Anterior cingulate cortex (tissue), 58 donors: ENCODE measurements at regions not wholly inside any gene's neighbourhood (a gene's known extent, or its start where the extent isn't known, plus 50 kb on each side); places are given as distances from the start of the nearest gene placed in this dataset.
"Not testable (repeated sequence)": the region's sequence is repeated elsewhere in the genome, so short reads cannot be mapped to it uniquely, and the experiment has no call there.

Experiments
- DNase-seq, 58 donors: peaks; one replicate each; lab custom pipeline; 2025; lab: John Stamatoyannopoulos, UW

DNA sequence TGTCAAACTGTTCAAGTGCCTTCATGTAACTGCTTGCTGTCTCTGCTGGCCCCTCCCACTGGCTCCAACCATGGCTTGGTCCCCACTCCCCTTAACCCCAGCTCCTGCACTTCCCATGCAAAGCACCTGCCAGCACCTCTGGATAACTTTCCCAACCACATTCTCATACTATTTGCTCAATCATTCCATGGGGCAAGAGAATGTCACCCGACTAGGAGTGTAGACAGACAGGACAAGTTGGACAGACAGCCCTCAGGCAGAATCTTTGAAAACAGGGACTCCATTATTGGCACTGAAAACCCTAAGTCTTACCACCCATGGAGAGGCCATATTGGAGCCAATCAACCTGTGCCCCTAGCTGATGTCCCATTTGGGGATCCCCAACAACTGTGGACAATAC is 246.5 kb downstream of the RPLP1 start:
- no peak for DNase-seq

DNA sequence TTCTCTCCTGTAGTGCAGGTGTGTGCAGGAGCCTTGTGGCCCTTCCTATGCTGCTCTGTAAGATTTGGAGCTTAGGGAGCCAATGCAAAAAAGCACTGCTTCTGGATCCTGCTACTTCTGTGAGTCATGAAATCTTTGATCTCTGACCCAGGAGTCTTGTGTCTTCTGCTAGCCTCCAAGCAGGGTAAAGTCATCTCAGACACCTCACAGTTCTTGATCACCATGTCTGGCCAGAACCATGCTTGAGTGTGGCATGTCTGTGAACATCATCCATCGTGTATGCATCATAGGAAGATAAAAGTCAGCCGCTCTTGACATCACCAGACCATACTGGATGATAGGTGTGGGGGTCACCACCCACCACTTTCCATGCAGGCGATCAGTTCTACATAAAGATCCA is 247.8 kb downstream of the RPLP1 start:
- DNase-seq = no peak

DNA sequence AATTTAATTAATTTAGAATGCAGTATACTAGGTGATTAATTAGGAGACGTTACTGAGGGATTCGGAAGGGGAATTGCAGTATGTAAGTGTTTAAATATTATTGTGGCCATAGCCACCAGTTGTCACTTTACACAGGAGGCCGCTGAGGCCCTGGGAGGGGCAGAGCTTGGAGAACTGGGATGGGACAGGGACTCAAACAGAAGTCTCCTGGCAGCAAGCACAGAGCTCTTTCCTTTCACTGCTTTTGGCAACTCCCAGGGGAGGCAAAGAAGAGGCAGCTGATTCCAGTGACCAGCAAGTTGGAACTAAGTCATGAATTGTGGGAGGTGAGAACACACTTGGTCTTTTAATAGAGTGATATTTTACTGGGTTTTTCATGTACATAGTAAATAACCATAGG is 248.6 kb downstream of the RPLP1 start:
- DNase-seq = peak in 3 of 58 donors; percentile 3 to 9 (median 8)

DNA sequence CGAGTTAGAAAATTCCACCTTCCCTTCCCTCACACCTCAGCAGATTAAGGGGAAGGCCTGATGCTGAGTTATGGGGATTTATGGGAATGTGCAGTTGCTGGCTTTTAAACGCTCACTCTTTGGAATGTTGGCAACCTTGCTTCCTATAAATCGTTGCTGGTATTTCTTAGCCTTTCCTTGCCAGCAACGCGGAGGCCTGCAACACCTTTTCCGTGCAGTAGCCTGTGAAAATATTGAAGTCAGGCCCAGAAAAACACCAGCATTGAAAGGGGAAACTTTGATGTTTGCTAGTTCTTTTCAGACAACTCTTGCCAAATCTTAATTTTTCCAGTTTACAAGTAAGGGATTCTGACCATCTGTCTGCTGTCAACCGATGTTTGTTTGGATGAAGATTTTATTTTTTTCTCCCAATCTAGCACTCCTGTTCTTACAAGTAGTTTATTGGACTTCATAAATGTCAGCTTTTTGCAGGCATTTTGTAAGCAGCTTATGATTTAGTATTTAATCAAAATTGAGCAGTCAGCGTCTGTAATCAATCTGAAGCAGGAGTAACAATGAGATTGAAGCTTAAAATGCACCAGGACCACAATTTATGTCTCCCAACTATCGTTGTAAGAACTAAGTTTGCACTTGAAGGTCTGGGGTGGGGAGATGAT is 251.0 kb downstream of the RPLP1 start:
- DNase-seq = peak in 4 of 58 donors; percentile 12 to 46 (median 21)

DNA sequence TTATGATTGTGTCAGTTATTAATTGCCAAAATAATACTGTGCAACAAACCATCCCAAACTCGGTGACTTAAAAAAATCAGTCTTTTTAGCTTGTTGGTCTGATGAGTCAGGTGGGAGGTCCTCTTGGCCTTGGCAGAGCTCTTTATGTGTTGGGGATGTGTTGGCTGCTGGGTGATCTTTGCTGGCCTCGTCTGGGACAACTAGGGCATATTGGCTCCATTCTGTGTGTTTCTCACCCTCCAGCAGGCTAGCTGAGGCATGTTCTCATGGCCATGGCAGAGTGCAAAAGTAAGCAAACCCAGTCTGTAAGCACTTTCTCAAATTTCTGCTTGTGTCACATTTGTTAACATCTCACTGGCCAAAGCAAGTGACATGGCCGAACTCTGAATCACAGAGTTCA is 251.6 kb downstream of the RPLP1 start:
- DNase-seq = no peak

DNA sequence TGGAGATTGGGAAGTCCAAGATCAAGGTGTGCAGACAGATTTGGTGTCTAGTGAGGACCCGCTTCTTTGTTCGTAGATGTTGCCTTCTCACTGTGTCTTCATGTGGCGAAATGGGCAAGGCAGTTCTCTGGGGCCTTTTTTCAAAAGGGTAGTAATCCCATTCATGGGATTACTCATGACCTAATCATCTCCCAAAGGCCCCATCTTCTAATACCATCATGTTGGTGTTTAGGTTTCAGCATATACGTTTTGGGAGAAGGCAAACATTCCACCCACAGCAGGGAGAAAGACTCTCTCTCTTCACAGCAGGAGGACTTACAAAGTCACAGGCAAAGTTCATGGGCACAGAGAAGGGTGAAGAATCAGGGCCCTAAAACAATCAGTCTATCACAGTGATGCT is 252.1 kb downstream of the RPLP1 start:
- no peak for DNase-seq

DNA sequence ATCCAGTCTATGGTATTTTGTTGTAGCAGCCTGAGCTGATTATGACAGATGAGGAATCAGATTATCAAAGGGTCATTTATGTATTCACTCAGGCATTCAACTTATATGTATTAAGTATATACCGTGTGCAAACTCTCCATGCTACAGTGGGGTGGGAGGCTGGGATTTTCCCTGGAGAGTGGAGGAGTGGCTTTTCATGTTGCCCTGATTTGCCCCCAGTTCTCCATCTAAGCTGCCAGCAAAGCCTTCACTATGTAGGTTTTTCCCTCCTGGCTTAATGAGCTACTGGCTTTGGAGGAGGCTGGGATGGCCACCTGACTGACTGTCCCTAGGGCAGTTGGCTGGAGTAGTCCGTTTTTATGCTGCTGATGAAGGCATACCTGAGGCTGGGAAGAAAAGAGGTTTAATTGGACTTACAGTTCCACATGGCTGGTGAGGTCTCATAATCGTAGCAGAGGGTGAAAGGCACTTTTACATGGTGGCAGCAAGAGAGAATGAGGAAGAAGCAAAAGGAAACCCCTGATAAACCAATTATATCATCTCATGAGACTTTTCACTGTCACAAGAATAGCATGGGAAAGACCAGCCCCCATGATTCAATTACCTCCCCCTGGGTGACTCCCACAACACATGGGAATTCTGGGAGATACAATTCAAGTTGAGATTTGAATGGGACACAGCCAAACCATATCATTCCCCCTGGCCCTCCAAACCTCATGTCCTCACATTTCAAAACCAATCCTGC is 253.9 kb downstream of the RPLP1 start:
- DNase-seq = no peak

DNA sequence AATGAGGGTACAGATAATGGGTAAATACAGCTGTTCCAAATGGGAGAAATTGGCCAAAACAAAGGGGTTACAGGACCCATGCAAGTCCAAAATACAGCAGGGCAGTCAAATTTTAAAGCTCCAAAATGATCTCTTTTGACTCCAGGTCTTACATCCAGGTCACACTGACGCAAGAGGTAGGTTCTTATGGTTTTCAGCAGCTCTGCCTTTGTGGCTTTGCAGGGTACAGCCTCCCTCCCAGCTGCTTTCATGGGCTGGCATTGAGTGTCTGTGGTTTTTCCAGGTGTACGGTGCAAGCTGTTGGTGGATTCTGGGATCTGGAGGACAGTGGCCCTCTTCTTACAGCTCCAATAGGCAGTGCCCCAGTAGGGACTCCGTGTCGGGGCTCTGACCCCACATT is 254.6 kb downstream of the RPLP1 start:
- not testable (repeated sequence) for DNase-seq

DNA sequence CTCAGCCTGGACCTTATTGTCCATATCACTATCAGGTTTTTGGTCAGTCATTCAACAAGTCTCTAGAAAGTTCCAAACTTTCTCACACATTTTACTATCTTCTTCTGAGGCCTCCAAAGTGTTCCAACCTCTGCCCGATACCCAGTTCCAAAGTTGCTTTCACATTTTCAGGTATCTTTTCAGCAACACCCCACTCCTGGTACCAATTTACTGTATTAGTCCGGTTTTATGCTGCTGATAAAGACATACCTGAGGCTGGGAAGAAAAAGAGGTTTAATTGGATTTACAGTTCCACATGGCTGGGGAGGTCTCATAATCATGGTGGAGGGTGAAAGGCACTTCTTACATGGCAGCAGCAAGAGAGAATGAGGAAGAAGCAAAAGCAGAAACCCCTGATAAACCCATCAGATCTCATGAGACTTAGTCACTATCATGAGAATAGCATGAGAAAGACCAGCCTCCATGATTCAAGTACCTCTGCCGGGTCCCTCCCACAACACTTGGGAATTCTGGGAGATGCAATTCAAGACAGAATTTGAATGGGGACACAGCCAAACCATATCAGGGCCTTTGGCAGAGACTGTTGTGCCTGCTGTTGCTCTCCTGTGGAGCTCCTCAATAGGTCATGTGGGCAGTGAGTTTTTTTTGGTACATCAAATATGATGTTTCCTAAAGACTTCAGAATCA is 256.0 kb downstream of the RPLP1 start:
- DNase-seq = not testable (repeated sequence)

DNA sequence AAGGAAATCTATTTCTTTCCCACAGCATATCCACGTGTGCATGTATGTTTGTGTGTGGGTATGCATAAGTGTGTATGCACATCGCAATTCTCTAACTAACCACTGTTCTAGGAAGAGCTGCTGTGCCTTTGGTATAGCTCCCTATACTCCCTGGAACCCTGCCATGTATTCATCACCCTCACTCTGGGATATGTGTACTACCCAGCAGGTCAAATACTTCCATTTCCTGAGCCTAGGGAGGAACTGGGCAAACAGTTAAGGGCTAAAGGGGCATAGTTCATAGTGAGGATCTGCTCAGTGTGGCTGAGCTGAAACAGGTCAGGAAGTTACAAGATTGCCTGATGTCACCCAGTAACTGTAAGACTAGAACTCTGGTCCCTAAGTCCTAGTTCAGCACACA is 260.4 kb downstream of the RPLP1 start:
- no peak for DNase-seq

DNA sequence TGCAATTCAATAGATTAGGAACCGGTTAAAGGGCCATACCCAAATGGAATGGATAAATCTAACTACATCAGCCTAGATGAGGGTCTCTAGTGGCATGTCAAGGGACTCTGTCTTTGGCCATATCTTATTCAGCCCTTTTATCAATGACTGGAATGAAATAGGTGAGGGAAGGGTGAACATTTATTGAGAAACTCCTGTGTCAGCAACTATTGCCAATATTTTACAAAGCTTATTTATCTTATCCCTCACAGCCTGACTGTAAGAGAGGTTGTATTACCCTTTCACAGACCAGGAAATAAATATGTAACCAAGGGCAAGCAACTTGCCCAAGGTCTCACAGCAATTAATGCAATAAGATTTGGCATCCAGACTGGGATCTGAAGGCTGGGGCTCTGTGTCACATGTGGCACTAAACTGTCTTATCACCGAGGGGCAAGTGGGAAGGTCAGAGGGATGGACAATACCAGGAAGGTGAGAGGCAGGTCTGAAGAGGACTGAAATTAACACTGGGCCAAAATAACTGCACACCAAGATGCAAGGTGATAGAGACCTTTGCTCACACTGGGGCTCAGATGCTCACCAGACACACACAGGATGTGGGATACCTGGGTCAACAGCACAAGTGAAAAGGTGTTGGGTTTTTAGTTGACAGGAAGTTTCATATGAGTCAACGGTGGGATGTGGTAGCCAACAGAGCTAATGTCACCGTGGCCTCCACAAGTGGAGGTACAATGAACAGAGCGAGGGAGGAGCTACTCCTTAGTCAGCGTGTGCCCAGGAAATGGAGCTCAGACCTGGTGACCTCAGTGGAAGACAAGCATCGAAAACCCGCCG is 261.3 kb downstream of the RPLP1 start:
- DNase-seq = no peak

DNA sequence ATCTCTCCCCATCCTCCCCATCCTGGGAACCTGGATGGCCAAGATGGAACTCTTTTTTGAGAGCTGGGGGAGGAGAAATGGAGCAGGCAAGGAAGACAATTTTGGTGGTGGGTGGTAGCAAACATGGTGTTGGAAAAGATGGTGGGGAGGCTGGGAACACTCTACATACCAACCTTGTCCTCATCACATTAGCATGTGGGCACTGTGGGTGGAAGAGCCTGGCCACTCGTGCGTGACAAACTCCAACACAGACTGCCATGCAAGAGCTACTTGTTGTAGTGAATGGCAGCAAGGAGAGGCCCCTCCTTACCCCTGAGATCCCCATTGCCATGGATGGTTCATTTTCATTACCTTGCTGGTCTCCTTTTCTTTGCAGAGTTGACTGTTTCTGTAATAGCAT is 262.6 kb downstream of the RPLP1 start:
- no peak for DNase-seq

DNA sequence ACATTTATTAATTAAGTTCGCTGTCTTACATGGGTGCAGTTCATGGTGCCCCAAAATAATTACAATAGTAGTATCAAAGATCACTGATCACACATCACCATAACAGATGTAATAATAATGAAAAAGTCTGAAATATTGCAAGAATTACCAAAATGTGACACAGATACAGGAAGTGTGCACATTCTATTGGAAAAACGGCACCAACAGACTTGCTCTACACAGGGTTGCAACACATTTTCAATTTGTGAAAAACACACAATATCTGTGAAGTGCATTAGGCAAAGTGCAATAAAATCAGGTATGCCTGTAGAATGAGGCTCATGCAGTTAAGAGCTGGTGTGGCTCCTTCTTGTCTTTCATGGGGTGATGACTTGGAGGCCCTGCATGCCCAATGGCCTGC is 265.8 kb downstream of the RPLP1 start:
- DNase-seq = no peak

DNA sequence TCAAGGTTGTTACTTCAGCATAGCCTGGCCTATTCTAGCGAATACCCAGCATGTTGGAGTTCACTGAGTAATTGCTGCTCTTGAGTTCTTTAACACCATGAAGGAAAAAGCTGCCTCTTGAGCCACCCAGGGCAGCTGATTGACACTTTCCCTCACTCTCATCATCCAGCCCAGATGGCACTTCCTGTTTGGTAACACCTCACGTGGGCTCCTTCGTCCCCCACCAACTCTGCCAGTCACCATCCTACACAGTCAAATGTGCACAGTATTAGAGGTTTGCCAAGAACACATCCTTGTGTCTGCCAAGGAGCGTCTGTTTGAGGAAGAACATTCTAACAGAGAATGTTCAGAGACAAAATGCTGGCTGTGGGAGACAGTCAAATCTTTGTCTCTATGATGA is 266.3 kb downstream of the RPLP1 start:
- DNase-seq = peak in 30 of 58 donors; percentile 10 to 68 (median 35)

DNA sequence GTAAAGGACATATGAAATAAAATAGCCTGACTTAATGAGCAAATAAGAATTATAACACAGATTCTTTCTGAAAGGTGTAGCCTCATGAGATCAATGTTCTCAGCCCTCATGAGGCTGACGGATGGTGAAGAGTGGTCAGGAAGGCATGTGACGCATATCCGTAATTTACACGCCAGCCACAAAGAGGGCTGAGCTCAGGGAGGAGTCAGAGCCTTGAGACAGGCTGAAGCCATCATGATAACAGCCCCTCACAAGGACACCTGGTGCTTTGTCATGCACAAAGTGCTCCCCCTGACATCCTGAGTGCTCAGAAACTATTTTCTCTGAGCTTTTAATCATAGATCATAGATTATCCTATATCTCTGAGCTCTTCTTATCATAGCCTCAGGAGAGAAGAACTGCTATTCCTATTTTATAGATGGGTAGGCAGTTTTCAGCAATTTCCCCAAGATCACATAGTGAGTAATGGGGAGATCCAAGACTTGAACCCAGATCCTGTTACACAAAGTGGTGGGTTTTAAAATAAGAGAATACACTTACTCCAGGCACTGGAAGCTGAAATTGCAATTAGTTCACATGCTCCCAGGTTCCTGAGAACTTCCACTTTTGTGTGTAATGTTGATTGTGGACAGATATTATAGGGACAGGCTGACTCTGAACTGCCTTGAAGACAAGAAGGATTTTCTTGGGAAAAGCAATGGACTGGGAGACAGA is 267.1 kb downstream of the RPLP1 start:
- peak in 1 of 58 donors; percentile 14 for DNase-seq

DNA sequence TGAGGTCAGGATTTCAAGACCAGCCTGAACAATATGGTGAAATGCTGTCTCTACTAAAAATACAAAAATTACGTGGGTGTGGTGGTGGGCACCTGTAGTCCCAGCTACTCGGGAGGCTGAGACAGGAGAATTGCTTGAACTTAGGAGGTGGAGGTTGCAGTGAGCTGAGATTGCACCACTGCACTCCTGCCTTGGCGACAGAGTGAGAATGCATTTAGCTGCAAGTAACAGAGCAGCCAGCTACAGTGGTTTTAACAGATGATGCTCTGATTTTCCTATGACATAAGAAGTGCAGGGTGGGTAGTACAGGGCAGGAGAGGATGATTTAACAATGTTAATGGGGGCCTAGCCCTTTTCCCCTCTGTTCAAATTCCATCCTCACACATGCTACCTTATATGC is 267.9 kb downstream of the RPLP1 start:
- DNase-seq = no peak

DNA sequence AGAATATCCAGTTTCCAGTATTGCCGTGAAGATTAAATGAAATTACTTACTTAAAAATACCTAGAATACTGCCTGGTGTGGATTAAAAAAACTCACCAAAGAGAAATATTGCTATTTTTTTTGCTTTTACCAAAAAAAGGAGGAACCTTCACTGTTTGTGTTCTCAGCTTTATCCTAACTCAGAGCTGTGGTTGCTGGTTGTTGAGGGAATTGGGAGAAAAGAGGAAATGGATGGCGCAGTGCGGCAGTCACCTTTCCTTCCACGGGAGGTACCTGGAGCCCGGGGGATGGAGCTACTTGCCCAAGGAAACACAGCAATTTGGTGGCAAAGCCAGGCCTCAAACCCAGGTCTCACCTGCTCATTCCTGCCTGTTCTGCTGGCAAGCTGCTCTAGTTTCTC is 270.3 kb downstream of the RPLP1 start:
- DNase-seq = no peak

DNA sequence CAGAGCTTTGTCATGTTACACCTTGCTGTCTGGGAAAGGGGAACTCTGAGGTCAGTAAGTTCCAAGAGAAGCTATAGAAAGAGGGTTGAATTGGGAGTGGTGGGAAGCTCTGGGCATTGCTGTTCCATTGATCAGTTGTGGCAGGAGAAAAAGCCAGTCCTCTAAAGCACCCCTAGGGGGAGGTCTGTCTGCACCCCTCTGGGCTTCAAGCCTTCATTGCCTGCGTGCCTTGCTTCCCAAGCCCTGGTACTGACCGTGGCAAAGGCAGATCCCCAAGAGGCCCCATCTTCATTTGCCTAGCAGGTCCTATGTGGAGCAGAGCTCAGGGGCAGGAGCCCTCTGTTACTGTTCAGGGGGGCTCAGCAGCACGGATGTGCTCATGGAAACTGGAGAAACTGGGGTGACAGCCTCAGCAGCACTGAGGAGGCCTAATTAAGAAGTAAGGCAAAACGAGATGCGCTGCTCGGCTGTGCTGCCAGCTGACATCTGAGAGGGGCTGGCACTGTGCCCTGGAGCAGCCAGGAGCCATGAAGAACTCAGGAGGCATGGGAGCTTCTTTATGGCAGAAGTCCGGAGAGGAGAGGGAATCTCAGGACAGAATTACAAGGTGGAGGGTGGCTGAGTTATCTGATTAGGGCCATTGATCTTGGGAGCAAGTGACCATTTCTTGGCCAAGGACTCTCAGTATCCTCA is 270.9 kb downstream of the RPLP1 start:
- DNase-seq = peak in 2 of 58 donors; percentile 4 to 26

DNA sequence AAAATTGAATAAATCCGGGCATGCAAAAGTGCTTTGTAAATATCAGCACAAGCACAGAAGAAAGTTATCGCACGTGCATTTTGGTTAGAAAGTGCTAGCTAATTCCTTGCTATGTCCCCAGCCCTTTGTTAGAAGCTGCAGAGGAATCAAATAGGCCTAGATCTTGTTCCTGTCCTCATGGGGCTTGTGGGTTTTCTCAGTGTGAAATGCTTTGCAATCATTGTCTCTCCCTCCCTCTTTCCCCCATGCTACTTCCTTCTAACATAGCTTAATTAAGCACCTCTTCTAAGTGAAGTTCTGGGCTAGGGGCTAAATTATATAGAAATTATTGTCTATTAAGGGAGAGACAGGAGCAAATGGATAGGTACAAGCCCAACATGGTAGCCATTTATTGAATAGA is 271.7 kb downstream of the RPLP1 start:
- no peak for DNase-seq

DNA sequence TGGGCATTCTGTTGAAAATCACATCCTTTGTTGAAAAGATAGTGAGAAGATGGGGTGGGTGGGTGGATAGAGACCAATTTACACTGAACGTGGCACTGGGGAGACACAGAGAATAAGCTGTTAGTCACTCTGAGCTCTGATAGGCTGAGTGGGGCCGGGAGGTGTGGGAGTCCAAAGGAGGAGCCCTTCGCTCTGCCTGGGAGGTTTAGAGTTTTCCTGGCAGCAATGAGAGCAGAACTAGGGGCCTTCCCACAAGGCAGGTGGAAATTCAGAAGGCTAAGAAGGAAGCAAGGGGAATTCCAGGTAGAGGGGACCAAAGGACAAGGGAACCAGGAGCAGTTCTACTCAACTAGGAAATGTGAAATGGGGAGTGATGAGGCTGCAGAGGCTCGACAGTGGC is 272.7 kb downstream of the RPLP1 start:
- DNase-seq = no peak
